ENCODE measurements at regions not wholly inside any gene's neighbourhood (a gene's known extent, or its start where the extent isn't known, plus 50 kb on each side); places are given as distances from the start of the nearest gene placed in this dataset.

DNA sequence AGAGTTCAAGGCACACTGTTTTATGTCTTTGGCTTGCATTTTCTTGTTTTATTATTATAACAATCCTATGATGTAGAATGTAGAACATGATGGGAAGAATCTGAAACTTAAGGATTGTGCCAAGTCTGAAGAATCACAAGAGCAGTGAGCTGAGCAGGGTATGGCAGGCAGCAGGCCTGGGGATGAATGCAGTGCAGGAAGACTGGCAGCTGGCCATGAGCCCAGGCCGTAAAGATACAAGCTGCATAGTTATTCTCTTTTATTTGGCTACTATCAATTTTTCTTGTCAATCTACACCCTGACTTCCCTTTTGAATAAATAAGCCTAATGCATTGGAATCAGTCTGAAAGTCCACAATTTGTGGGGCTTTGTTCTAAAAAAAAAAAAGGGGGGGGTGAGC, 89.6 kb upstream of the ARPP21 start:
- no peak for DNase-seq (ENCODE audit: low read depth)
- TF ChIP-seq, protein P1, sequence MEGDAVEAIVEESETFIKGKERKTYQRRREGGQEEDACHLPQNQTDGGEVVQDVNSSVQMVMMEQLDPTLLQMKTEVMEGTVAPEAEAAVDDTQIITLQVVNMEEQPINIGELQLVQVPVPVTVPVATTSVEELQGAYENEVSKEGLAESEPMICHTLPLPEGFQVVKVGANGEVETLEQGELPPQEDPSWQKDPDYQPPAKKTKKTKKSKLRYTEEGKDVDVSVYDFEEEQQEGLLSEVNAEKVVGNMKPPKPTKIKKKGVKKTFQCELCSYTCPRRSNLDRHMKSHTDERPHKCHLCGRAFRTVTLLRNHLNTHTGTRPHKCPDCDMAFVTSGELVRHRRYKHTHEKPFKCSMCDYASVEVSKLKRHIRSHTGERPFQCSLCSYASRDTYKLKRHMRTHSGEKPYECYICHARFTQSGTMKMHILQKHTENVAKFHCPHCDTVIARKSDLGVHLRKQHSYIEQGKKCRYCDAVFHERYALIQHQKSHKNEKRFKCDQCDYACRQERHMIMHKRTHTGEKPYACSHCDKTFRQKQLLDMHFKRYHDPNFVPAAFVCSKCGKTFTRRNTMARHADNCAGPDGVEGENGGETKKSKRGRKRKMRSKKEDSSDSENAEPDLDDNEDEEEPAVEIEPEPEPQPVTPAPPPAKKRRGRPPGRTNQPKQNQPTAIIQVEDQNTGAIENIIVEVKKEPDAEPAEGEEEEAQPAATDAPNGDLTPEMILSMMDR (conservative IDR thresholded peaks at IDR 0.05; ENCODE audit: low read depth, low read length): no peak
- no peak overlapping the region for H3K4me3 ChIP-seq (ENCODE audit: low read length)

DNA sequence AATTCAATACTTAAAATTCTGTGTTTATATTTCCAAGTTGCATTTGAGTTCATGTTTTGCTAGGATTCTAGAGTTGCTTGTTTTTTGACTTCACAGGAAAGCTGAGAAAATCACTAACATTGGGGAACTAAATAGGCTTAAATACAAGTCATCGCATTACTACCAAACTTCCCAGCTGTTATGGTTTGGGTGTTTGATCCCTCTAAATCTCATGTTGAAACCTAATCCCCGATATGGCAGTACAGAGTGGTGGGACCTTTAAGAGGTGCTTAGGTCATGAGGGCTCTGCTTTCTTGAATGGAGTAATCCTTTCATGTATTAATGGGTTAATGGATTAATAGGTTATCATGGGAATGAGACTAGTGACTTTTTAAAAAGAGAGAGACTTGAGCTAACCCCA, 77.2 kb upstream of the ARPP21 start:
- TF ChIP-seq, protein P1 (conservative IDR thresholded peaks at IDR 0.05; ENCODE audit: low read depth, low read length): no peak
- peak; percentile 13 for DNase-seq (ENCODE audit: low read depth)
- no peak overlapping the region for H3K4me3 ChIP-seq (ENCODE audit: low read length)

DNA sequence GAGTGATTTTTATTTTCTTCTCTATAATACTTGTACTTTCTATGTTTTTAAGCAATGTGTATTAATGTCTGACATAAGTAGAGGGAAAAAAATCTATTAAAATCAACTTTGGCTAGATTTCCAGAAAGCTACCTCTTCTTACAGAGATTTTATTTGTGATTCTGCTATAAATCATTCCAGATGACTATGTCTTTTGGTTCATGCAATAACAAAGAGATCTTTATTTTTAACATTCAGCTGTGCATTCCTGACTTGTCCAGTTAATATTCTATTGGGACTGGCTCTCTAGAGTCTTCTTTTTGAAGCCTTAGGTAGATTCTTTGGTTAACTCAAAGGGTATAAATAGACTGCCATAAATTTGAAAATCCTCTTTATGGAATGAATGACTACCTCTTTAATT, 74.3 kb upstream of the ARPP21 start:
- no peak overlapping the region for H3K4me3 ChIP-seq (ENCODE audit: low read length)
- DNase-seq (ENCODE audit: low read depth): no peak
- TF ChIP-seq, protein P1 (conservative IDR thresholded peaks at IDR 0.05; ENCODE audit: low read depth, low read length): no peak

All from retinal pigment epithelial cell (primary cell).